ENCODE measurements at regions not wholly inside any gene's neighbourhood (a gene's known extent, or its start where the extent isn't known, plus 50 kb on each side); places are given as distances from the start of the nearest gene placed in this dataset.

DNA sequence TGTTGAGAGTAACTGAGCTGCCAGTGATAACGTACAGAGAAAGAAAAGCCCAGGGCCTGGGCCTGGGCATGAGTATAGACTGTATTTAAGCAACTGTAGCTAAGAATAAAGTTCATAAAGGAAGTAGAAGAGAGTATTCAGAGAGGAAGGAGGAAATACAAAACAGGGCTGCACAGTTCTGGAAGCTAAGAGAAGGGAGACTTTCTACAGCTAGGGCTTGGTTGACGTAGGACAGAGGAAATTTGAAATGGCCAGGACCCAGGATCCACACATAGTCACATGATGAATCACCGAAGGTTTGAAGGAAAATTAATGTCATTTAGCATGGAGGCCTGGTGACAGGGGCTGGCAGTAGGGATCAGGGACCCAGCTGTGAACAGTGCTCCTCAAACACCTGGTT lies 66.7 kb downstream of the ARL4A start:
- DNase-seq (ENCODE audit: low read depth in 1 of 2, low spot score in 1 of 2) = no peak
- Histone ChIP-seq H3K4me3 (replicated peaks; ENCODE audit: insufficient read depth, low read length) (no peak overlapping the region), H3K27me3 (ENCODE audit: insufficient read depth, poor library complexity, severe bottlenecking) (no peaks in the 10 kb centered on the region), H3K27ac (replicated peaks) (no peak overlapping the region)
- TF ChIP-seq SPI1 (IDR thresholded peaks at IDR 0.05; ENCODE audit: borderline replicate concordance, low read depth) = no peak
- TF ChIP-seq GABPA (IDR thresholded peaks at IDR 0.05; ENCODE audit: low read depth) = no peak
- TF ChIP-seq, protein P1, sequence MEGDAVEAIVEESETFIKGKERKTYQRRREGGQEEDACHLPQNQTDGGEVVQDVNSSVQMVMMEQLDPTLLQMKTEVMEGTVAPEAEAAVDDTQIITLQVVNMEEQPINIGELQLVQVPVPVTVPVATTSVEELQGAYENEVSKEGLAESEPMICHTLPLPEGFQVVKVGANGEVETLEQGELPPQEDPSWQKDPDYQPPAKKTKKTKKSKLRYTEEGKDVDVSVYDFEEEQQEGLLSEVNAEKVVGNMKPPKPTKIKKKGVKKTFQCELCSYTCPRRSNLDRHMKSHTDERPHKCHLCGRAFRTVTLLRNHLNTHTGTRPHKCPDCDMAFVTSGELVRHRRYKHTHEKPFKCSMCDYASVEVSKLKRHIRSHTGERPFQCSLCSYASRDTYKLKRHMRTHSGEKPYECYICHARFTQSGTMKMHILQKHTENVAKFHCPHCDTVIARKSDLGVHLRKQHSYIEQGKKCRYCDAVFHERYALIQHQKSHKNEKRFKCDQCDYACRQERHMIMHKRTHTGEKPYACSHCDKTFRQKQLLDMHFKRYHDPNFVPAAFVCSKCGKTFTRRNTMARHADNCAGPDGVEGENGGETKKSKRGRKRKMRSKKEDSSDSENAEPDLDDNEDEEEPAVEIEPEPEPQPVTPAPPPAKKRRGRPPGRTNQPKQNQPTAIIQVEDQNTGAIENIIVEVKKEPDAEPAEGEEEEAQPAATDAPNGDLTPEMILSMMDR (IDR thresholded peaks at IDR 0.05; ENCODE audit: insufficient read depth, low read length) = no peak
- no peak for TF ChIP-seq POLR2AphosphoS5 (IDR thresholded peaks at IDR 0.05; ENCODE audit: low read depth)
- TF ChIP-seq, protein P2, sequence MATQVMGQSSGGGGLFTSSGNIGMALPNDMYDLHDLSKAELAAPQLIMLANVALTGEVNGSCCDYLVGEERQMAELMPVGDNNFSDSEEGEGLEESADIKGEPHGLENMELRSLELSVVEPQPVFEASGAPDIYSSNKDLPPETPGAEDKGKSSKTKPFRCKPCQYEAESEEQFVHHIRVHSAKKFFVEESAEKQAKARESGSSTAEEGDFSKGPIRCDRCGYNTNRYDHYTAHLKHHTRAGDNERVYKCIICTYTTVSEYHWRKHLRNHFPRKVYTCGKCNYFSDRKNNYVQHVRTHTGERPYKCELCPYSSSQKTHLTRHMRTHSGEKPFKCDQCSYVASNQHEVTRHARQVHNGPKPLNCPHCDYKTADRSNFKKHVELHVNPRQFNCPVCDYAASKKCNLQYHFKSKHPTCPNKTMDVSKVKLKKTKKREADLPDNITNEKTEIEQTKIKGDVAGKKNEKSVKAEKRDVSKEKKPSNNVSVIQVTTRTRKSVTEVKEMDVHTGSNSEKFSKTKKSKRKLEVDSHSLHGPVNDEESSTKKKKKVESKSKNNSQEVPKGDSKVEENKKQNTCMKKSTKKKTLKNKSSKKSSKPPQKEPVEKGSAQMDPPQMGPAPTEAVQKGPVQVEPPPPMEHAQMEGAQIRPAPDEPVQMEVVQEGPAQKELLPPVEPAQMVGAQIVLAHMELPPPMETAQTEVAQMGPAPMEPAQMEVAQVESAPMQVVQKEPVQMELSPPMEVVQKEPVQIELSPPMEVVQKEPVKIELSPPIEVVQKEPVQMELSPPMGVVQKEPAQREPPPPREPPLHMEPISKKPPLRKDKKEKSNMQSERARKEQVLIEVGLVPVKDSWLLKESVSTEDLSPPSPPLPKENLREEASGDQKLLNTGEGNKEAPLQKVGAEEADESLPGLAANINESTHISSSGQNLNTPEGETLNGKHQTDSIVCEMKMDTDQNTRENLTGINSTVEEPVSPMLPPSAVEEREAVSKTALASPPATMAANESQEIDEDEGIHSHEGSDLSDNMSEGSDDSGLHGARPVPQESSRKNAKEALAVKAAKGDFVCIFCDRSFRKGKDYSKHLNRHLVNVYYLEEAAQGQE (IDR thresholded peaks at IDR 0.05; ENCODE audit: insufficient replicate concordance, low read depth) = no peak

DNA sequence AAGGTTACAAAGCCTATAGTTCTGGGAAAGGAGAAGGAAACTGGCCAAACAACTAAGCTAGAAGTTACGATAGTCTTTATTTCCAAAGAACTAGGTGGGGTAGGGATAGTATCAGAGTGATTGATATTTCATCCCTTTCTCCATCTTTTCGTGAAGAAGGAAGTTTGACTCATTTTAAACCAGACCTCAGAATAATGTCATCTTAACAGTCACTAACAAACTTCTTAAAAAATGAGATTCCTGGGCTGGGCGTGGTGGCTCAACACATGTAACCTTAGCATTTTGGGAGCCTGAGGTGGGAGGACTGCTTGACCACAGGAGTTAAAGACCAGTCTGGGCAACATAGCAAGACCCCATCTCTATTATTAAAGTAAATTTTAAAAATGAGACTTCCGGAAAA lies 69.4 kb downstream of the ARL4A start:
- DNase-seq (ENCODE audit: low read depth in 1 of 2, low spot score in 1 of 2) = no peak
- TF ChIP-seq POLR2AphosphoS5 (IDR thresholded peaks at IDR 0.05; ENCODE audit: low read depth) (no peak), SPI1 (IDR thresholded peaks at IDR 0.05; ENCODE audit: borderline replicate concordance, low read depth) (no peak), GABPA (IDR thresholded peaks at IDR 0.05; ENCODE audit: low read depth) (no peak)
- TF ChIP-seq, protein P1 (IDR thresholded peaks at IDR 0.05; ENCODE audit: insufficient read depth, low read length) = no peak
- Histone ChIP-seq H3K27ac (replicated peaks) (no peak overlapping the region), H3K4me3 (replicated peaks; ENCODE audit: insufficient read depth, low read length) (no peak overlapping the region), H3K27me3 (ENCODE audit: insufficient read depth, poor library complexity, severe bottlenecking) (no peaks in the 10 kb centered on the region)

DNA sequence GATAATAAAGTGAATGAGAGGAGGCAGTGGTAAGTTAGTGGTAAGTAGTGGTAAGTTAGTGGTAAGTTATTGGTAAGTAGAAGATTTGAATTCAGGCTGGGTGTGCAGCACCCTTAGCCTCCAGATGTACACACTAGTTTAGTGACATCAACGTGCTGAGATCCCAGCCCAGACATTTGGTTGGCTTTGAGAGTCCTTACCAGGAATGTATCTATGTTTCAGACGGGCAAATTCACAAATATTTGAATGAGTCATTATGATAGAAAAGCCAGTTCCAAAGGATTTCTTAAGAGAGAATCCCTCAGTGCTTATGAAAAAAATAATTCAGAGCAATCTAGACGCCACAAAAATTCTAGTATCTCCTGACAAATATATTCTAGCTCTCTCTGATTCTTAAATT lies 70.0 kb downstream of the ARL4A start:
- no peak overlapping the region for H3K27ac ChIP-seq (replicated peaks)
- TF ChIP-seq SPI1 (IDR thresholded peaks at IDR 0.05; ENCODE audit: borderline replicate concordance, low read depth) = no peak
- TF ChIP-seq, protein P2 (IDR thresholded peaks at IDR 0.05; ENCODE audit: insufficient replicate concordance, low read depth) = no peak
- TF ChIP-seq GABPA (IDR thresholded peaks at IDR 0.05; ENCODE audit: low read depth) = no peak
- H3K4me3 ChIP-seq (replicated peaks; ENCODE audit: insufficient read depth, low read length) = no peak overlapping the region
- no peak for DNase-seq (ENCODE audit: low read depth in 1 of 2, low spot score in 1 of 2)
- no peaks in the 10 kb centered on the region for H3K27me3 ChIP-seq (ENCODE audit: insufficient read depth, poor library complexity, severe bottlenecking)

DNA sequence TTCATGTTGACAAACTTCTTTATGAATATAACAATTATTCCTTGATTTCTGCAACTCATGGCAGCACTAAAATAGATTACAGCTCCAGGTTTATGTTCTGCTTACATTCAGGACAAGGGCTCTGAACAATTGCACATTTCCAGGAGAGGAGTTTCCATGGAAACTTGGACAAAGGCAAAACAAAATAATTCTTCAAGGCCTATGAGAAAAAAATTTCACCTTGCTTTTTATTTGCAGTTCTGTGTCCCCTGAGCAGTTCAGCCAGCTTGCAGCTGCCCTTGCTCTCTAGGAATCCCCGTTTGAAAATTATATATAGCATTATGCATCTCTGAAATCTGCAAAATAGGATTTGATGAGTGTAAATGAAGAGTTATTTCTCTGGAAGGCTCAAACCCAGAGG lies 71.7 kb downstream of the ARL4A start:
- DNase-seq (ENCODE audit: low read depth in 1 of 2, low spot score in 1 of 2) = no peak
- TF ChIP-seq POLR2AphosphoS5 (IDR thresholded peaks at IDR 0.05; ENCODE audit: low read depth) (no peak), GABPA (IDR thresholded peaks at IDR 0.05; ENCODE audit: low read depth) (no peak), SPI1 (IDR thresholded peaks at IDR 0.05; ENCODE audit: borderline replicate concordance, low read depth) (no peak)
- TF ChIP-seq, protein P1 (IDR thresholded peaks at IDR 0.05; ENCODE audit: insufficient read depth, low read length) = no peak
- TF ChIP-seq, protein P2 (IDR thresholded peaks at IDR 0.05; ENCODE audit: insufficient replicate concordance, low read depth) = no peak
- Histone ChIP-seq H3K27ac (replicated peaks) (no peak overlapping the region), H3K27me3 (ENCODE audit: insufficient read depth, poor library complexity, severe bottlenecking) (no peaks in the 10 kb centered on the region), H3K4me3 (replicated peaks; ENCODE audit: insufficient read depth, low read length) (no peak overlapping the region)
